Chondrocyte (in vitro differentiated cells): ENCODE measurements at regions not wholly inside any gene's neighbourhood (a gene's known extent, or its start where the extent isn't known, plus 50 kb on each side); places are given as distances from the start of the nearest gene placed in this dataset.

Source experiments
- DNase-seq: peaks from one replicate; pipeline ENCODE4 v3.0.0; 2021; ENCODE audit warnings: mixed read lengths, low spot score
- H3K27ac Mint-ChIP-seq: one replicate; pipeline ENCODE4 v1.8.0; 2021; ENCODE audit warnings: mild to moderate bottlenecking, moderate library complexity, mixed read lengths; ENCODE audit not compliant: unreplicated experiment
- H3K27me3 Mint-ChIP-seq: 2 replicates; pipeline ENCODE4 v1.8.0; 2021; ENCODE audit warnings: low read depth, mixed read lengths
- H3K36me3 Mint-ChIP-seq: 2 replicates; pipeline ENCODE4 v1.8.0; 2021; ENCODE audit warnings: low read depth, mixed read lengths
- H3K4me1 Mint-ChIP-seq: 2 replicates; pipeline ENCODE4 v1.8.0; 2021; ENCODE audit warnings: low read depth, mild to moderate bottlenecking, mixed read lengths
- H3K4me3 Mint-ChIP-seq: one replicate; pipeline ENCODE4 v1.8.0; 2021; ENCODE audit warnings: mild to moderate bottlenecking, moderate library complexity, mixed read lengths; ENCODE audit not compliant: unreplicated experiment
- H3K9me3 Mint-ChIP-seq: 2 replicates; pipeline ENCODE4 v1.8.0; 2021; ENCODE audit warnings: low read depth, mixed read lengths
- TF ChIP-seq, protein P1 (sequence below): fragments of 200-600 bp; sonication (generic); IDR thresholded peaks from 2 replicates; pipeline ENCODE4 v1.5.0; 2021; ENCODE audit warnings: antibody characterized with exemption, mild to moderate bottlenecking, moderate library complexity

- Mint-ChIP-seq H3K27ac (no peak overlapping the region), H3K27me3 (no peaks in the 10 kb centered on the region), H3K4me3 (no peak overlapping the region), H3K9me3 (peaks cover 14% of the 10 kb centered on the region), H3K36me3 (peaks cover 3% of the 10 kb centered on the region), H3K4me1 (no peaks in the 10 kb centered on the region)
- TF ChIP-seq, protein P1, sequence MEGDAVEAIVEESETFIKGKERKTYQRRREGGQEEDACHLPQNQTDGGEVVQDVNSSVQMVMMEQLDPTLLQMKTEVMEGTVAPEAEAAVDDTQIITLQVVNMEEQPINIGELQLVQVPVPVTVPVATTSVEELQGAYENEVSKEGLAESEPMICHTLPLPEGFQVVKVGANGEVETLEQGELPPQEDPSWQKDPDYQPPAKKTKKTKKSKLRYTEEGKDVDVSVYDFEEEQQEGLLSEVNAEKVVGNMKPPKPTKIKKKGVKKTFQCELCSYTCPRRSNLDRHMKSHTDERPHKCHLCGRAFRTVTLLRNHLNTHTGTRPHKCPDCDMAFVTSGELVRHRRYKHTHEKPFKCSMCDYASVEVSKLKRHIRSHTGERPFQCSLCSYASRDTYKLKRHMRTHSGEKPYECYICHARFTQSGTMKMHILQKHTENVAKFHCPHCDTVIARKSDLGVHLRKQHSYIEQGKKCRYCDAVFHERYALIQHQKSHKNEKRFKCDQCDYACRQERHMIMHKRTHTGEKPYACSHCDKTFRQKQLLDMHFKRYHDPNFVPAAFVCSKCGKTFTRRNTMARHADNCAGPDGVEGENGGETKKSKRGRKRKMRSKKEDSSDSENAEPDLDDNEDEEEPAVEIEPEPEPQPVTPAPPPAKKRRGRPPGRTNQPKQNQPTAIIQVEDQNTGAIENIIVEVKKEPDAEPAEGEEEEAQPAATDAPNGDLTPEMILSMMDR: no peak
- no peak for DNase-seq
Measured at GRCh38 chr2:163481515-163481914, 254.3 kb downstream of the FIGN start.

DNA sequence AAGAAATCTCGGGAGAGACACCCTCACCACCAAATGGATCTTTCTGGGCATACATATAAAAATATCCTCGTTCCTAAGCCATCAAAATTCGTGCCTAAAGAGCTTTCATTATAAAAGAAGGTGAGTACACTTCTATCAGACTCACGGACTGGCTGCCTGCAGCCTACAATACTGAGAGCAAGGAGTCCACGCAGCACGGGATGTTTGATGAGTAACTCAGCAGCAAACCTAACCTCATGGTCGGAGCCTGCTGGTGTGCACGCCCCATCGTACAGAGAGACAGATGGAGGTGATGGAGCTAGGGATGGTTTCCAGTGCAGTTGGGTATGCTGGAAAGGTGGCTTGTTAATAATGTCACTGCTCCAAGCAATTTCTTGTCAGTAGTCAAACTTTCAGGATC is 256.2 kb downstream of the FIGN start:
- TF ChIP-seq, protein P1: no peak
- no peak for DNase-seq
- Mint-ChIP-seq H3K27ac (no peak overlapping the region), H3K4me1 (no peaks in the 10 kb centered on the region), H3K9me3 (peaks cover 14% of the 10 kb centered on the region), H3K27me3 (no peaks in the 10 kb centered on the region), H3K4me3 (no peak overlapping the region), H3K36me3 (peaks cover 3% of the 10 kb centered on the region)

DNA sequence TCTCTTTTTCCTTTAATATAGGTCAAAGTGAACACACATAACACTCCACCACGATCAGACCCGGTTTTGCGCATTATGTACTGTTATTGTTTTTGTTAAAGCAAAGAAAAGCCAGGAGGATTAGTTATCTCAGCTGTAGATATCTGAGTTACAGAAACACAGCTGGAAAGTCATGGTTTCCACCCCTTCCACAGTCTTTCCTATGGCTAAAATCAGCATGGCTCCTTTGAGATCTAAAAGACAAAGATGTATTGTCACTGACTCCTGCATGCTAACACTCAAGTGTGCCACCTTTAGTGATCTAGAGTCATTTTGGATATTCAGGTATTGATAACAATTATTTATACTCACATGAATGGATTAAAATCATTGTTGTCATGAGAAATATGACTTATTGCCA is 260.0 kb downstream of the FIGN start:
- H3K36me3 Mint-ChIP-seq: peaks cover 3% of the 10 kb centered on the region
- no peak for DNase-seq
- TF ChIP-seq, protein P1: no peak
- peaks cover 14% of the 10 kb centered on the region for H3K9me3 Mint-ChIP-seq
- no peaks in the 10 kb centered on the region for H3K27me3 Mint-ChIP-seq
- H3K27ac Mint-ChIP-seq: no peak overlapping the region
- peaks cover 17% of the 10 kb centered on the region for H3K4me1 Mint-ChIP-seq
- no peak overlapping the region for H3K4me3 Mint-ChIP-seq

DNA sequence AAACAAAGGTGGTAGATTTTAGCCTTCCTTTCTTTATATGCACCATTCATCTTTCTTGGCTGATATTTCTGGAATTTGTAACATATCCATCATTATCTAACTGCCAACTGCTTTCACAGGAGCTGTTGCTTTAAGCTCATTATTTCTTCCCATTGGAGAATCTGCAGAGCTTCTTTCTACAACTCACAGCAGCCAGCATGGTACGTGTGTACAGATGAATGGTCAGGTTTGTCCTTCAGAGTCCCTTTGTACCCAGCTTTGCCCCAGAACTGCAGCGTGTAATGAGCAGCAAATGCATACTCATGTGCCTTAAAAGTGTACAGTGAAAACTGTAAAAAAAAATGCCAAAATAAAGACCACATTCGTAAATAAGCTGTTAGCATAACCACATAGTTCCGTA is 260.9 kb downstream of the FIGN start:
- Mint-ChIP-seq H3K9me3 (peaks cover 14% of the 10 kb centered on the region), H3K4me3 (no peak overlapping the region), H3K27me3 (no peaks in the 10 kb centered on the region), H3K36me3 (peaks cover 3% of the 10 kb centered on the region), H3K27ac (no peak overlapping the region), H3K4me1 (peaks cover 17% of the 10 kb centered on the region)
- TF ChIP-seq, protein P1: no peak
- no peak for DNase-seq

DNA sequence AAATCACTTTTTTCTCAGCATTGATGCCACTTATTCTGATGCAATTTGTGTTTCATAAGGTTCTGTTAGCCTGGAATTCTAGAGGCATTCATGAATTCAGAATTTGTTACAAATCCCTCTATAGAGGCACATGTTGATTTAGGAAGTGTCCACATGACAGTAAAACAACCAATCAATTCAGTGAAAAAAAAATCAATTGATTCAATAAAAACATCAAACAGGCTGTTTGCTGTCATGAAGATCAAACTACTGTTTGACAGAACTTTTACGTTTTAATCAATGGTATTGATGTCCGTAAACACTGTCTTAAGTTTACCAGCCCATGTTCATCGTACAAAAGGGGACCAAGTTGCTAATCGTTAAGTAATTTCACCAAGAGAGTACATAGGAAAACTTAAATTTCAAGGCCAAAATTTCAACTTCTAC is 261.5 kb downstream of the FIGN start:
- Mint-ChIP-seq H3K36me3 (peaks cover 3% of the 10 kb centered on the region), H3K27me3 (no peaks in the 10 kb centered on the region), H3K4me1 (peaks cover 17% of the 10 kb centered on the region), H3K27ac (no peak overlapping the region), H3K9me3 (peaks cover 14% of the 10 kb centered on the region), H3K4me3 (no peak overlapping the region)
- TF ChIP-seq, protein P1: no peak
- DNase-seq: no peak
